ENCODE measurements at regions not wholly inside any gene's neighbourhood (a gene's known extent, or its start where the extent isn't known, plus 50 kb on each side); places are given as distances from the start of the nearest gene placed in this dataset.
"Not testable (repeated sequence)": the region's sequence is repeated elsewhere in the genome, so short reads cannot be mapped to it uniquely, and the experiment has no call there.

DNA sequence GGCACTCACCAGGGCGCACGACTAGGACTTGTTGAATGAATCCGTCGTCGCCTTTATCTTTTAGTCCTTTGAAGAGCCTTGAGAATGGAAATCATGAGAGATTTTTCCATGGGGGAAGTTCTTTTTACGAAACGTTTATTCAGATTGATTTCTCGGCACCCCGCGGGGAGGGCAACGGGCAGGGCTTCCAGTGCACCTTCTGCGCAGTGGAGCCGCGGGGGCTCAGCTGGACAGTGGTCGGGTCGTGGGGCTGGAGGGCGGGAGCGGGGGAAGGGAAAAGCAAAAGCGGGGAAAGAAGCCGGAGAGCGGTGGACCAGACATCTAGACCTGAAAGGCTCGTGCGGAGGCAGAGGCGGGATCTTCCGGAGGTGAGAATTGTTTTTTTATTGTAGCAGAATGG lies 50.6 kb upstream of the NBPF20 start:
- not testable (repeated sequence) for DNase-seq

- DNase-seq: peak; percentile 71
Observed at GRCh38 chr1:145475369-145475915, 50.0 kb upstream of the NBPF20 start.
